ENCODE measurements at regions not wholly inside any gene's neighbourhood (a gene's known extent, or its start where the extent isn't known, plus 50 kb on each side); places are given as distances from the start of the nearest gene placed in this dataset.
"Not testable (repeated sequence)": the region's sequence is repeated elsewhere in the genome, so short reads cannot be mapped to it uniquely, and the experiment has no call there.

- no peak for DNase-seq (ENCODE audit: low read depth, low spot score)
These were observed 1099.0 kb upstream of the LRRTM1 start for GRCh38 chr2:81403508-81403907.

DNA sequence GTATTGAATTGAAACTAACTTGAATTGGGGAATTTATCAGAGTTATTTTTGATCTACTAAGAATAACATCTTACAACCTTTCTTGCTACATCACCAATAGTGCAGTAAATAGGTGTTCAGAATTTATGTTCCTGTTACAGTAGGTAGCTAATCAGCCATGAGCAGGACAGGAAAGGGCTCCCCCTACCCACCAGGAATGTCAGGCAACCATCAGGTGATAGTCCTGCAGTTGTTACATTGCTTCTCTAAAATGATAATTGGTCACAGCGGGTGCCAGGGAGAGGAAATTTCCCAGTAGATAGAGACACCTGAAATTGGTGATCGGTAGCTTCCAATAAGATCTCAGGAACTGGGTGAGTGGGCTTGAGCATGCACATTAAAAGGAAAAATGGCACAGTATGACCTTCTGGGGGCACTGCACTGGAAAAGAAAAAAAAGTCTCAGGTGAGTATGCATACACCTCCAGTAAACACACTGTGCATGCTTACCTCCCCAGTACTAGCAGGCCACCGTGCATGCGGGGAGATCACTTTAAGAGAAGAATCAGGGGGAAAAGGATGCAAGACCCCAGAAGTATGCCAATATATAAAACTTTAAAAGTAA lies 1092.0 kb upstream of the LRRTM1 start:
- DNase-seq (ENCODE audit: low read depth, low spot score) = peak; percentile 17

- no peak for DNase-seq (ENCODE audit: low read depth, low spot score)
These were observed 1091.2 kb upstream of the LRRTM1 start for GRCh38 chr2:81395746-81396145.

- no peak for DNase-seq (ENCODE audit: low read depth, low spot score)
These were observed 1084.7 kb upstream of the LRRTM1 start for GRCh38 chr2:81389203-81389602.

DNA sequence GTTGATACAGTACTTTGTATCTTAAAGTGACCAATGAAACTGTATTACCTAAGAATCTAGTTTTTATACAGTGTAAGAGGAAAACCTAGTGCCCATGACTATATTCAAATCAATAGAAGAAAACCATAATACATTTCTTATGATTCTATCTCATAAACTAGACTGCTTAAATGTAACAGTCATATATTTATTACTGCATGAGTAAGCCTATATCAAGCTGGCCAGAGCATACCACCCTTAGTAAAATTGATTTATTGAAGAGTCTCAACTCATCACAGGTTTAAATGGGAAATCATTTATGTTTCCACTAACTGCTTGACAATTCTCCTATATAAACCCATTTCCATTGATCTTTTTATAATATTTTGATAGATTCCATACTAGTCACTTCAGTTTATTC lies 1059.2 kb upstream of the LRRTM1 start:
- DNase-seq (ENCODE audit: low read depth, low spot score) = no peak

GRCh38 chr2:81362468-81362867 lies 1057.9 kb upstream of the LRRTM1 start:
- DNase-seq (ENCODE audit: low read depth, low spot score) = not testable (repeated sequence)

GRCh38 chr2:81355436-81355835 lies 1050.9 kb upstream of the LRRTM1 start:
- DNase-seq (ENCODE audit: low read depth, low spot score) = no peak

GRCh38 chr2:81334046-81334445 lies 1029.5 kb upstream of the LRRTM1 start:
- DNase-seq (ENCODE audit: low read depth, low spot score) = no peak

DNA sequence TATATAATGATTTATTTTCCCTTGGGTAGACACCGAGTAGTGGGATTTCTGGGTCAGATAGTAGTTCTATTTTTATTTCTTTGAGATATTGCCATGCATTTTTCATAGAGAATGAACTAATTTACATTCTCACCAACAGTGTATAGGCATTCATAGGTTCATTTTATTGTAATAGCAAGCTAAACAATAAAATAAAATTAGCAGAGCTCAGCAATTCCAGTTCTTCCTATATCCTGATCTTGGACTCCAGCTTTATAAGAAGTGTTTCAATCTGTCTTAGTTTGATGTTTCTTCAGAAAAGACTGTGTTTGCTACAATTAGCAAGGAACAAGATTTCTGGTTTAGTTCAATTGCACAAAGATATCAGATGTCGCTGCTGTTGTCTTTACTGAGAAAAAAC lies 1024.4 kb upstream of the LRRTM1 start:
- no peak for DNase-seq (ENCODE audit: low read depth, low spot score)

DNA sequence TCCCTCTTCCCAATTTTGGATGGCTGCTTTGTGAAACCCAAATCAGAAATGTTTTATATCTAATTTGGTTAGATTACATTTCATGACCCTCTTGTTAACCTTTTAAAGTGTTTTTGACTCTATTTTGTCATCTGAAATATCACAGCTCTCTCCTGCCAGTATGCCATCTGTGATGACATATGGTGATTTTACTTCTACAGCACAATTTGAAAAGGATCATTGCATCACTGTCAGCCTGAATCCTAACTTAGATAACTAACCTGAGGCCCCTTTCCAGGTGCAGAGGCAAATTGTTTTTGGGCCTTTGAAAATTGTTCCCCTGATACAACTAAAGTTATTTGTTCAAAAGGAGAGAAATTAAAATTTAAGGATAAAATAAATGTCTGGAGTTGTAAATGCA lies 1023.4 kb upstream of the LRRTM1 start:
- DNase-seq (ENCODE audit: low read depth, low spot score) = no peak

- peak; percentile 47 for DNase-seq (ENCODE audit: low read depth, low spot score)
These were observed 1019.5 kb upstream of the LRRTM1 start for GRCh38 chr2:81324046-81324445.

DNA sequence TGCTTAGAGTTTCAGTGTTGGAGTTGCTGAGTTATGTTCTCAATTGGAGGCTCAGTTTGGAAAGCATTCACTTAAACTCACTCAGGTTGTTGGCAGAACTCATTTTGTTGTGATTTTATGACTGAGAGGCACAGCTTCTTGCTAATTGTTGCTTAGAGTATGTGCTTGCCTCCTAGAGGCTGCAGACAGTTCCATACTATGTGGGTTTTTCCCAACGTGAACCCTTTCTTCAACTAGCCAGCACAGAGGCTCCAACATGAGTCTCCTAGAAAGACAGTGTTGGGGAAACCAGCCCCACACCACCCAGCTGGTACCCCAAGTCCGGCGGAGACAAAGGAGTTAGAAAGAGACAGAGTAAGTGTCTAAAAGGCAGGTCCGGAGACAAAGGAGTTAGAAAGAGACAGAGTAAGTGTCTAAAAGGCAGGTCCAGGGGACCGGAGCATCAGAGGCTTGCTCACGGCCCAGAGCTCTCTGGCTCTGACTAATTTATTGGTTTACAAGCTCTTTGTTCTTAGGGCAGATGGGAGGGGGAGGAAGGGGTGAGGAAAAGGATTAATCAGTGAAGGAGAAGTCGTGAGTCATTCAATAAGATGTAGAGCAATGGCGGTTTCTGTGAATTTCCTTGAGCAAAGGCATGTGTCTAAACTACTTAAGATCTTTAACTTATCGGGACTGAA lies 999.7 kb upstream of the LRRTM1 start:
- DNase-seq (ENCODE audit: low read depth, low spot score) = no peak

- no peak for DNase-seq (ENCODE audit: low read depth, low spot score)
These were observed 998.8 kb upstream of the LRRTM1 start for GRCh38 chr2:81303321-81303720.

DNA sequence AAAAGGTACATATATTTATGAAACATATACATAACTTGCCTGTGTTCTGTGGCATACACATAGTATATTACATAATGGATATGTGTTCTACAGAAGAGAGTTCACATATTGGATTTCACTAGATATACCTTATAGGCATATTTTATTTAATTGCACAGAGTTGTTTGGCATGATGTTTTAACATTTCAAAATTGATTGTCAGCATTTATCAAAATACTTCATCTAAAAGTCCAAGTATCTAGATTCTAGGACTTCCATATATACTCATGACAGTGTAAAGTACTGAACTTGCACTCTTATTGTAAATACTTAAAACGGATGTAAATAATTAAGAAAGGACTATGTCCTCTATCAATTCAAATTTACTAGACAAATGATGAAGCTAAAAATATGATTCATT lies 995.3 kb upstream of the LRRTM1 start:
- no peak for DNase-seq (ENCODE audit: low read depth, low spot score)

DNA sequence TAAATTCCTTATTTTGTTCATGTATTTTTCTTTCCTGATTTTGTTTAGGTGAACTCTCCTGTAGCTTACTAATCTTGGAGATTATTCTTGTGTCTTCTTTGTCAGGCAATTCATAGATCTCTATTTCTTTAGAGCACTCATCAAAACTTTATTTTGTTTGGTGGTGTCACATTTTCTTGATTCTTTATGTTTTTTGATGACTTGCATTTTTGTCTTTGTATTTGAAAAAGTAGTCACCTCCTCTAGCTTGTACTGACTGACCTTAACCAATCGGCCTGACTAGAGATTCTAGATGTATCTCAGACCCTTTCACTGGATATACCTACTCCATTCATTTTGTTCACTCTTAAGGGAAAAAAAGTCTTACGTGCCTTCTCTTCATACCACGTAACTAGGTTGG lies 986.3 kb upstream of the LRRTM1 start:
- no peak for DNase-seq (ENCODE audit: low read depth, low spot score)

DNA sequence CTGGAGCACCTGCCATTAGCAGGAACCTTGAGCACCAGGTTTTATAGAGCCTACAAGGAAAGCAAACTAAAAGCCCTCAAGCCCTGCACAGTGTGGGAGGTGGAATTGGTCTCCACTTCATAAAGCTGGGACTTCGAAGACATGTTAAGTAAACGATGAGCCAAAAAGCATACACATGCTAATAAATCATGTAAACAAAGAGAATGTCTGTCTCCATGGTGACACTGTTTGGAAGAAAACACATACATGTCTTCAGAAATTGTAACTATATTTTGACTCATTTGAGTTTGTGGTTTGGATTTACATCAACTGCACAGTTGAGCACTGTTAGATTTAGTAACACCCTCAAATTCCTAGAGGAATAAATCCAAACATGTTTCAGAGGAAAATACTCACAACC lies 978.5 kb upstream of the LRRTM1 start:
- no peak for DNase-seq (ENCODE audit: low read depth, low spot score)

GRCh38 chr2:81282151-81282769 lies 977.7 kb upstream of the LRRTM1 start:
- no peak for DNase-seq (ENCODE audit: low read depth, low spot score)

- DNase-seq (ENCODE audit: low read depth, low spot score) = no peak
These were observed 972.0 kb upstream of the LRRTM1 start for GRCh38 chr2:81276595-81276994.

- DNase-seq (ENCODE audit: low read depth, low spot score) = peak; percentile 2
These were observed 961.6 kb upstream of the LRRTM1 start for GRCh38 chr2:81266106-81266505.

DNA sequence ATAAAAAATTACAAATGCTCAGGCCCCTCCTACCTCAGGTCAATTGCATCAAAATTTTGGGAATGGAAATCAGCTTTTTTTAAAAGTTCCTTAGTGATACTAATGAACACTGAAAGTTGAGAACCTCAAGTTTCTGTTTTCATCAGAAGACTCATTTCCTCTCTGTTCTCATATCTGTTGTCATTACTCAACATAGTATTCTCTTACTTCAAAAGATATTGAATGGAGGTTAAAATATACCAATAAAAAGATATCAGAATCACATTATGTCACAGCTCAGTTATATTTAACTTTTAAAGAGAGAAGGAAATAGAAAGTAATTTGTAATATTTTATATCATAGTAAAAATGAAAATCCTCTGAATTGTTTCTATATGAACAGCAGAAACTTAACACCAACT lies 959.4 kb upstream of the LRRTM1 start:
- no peak for DNase-seq (ENCODE audit: low read depth, low spot score)

- no peak for DNase-seq (ENCODE audit: low read depth, low spot score)
These were observed 955.8 kb upstream of the LRRTM1 start for GRCh38 chr2:81260320-81260719.

DNA sequence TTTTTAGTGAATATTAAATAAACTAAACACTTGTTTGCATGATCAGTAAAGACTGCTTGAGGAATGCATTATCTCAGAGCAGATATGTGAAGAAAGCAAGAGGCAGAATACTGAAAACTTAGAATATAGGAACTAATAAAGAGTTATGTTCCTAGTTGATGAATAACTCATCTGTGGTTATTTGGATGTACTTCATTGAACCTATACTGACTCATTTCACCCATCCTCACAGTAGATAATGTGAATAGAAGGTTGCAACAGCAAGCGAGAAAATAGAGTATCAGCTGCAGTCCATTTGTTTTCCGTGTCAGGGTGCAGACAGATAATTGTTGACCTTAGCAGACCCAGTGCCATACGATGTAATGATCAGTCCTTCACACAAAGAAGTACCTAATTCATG lies 945.7 kb upstream of the LRRTM1 start:
- DNase-seq (ENCODE audit: low read depth, low spot score) = no peak

DNA sequence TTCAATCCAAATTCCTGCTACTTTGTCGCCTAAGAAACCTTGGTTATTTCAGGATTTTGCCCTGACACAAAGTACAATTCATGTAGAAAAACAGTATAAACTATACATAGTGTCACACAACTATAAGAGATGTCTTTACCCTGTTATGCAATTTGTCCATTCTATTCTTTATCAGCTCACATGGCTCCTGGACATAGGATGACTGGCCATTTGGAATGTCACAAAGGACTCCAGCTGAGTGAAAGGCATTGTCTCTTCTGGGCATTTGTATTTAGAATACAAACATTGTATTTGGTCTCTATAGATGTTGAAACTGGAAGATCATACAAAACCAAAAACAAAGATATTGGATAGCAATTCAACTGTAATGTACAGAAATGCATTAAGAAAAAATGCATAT lies 944.6 kb upstream of the LRRTM1 start:
- no peak for DNase-seq (ENCODE audit: low read depth, low spot score)

Measured in iPS DF 19.7 (cell line).